ENCODE measurements at regions not wholly inside any gene's neighbourhood (a gene's known extent, or its start where the extent isn't known, plus 50 kb on each side); places are given as distances from the start of the nearest gene placed in this dataset.

DNA sequence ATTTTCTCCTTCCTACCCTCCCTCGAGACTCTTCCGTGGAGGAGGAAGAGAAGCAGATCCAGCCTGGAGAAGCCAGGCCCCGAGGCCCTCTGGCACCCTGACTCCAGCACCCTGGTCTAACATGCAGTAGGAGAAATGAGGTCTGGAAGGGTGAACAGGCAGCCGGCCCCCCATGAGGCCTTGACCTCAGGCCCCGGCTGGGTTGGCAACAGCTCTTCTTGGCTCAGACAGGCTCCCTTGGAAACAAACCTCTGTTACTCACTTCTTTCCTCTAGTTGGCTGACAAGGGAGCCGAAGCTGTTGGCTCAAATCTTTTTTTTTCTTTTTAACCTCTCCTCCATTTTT lies 73.4 kb downstream of the CPN2 start:
- H3K9me3 Mint-ChIP-seq (ENCODE audit: low read depth), result no peaks in the 10 kb centered on the region
- peaks cover 23% of the 10 kb centered on the region for H3K27me3 Mint-ChIP-seq
- H3K4me3 Mint-ChIP-seq, result no peak overlapping the region
- ATAC-seq (no peak), DNase-seq (no peak)
- CTCF ChIA-PET, result no interaction called here
- no peaks in the 10 kb centered on the region for H3K36me3 Mint-ChIP-seq
- H3K4me1 Mint-ChIP-seq, result peaks cover 4% of the 10 kb centered on the region
- H3K27ac Mint-ChIP-seq, result no peak overlapping the region

DNA sequence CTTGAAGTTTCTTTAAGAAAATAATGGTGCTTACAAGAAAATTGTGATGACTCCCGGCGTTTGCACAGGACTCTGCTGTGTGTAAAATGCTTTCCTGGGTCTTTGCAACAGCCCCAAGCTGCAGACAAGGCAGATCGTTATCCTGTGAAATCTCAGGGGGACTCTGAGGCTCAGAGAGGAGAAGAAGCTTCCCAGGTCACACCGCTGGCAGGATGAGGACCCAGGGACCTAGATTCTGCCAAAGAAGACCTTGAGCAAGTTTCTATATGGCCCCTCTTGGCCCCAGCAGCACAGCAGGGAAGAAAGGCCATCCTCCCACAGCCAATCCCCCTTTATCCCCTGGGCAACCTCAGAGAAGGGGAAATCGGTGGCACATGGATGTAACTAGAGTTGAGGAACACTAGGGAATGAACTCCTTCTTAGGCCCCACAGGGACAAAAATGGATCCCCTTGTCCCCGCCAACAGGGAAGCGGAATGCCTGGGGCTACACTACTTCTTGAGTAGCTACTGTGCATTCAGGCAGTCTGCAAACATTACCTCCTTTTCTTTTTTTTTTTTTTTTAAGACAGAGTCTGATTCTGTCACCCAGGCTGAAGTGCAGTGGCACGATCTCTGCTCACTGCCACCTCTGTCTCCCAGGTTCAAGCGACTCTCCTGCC lies 72.8 kb downstream of the CPN2 start:
- Mint-ChIP-seq H3K27me3 (peaks cover 25% of the 10 kb centered on the region), H3K36me3 (no peaks in the 10 kb centered on the region), H3K4me3 (no peak overlapping the region), H3K4me1 (peaks cover 4% of the 10 kb centered on the region), H3K27ac (no peak overlapping the region), H3K9me3 (ENCODE audit: low read depth) (no peaks in the 10 kb centered on the region)
- no peak for ATAC-seq
- no peak for DNase-seq
- CTCF ChIA-PET, result no interaction called here

DNA sequence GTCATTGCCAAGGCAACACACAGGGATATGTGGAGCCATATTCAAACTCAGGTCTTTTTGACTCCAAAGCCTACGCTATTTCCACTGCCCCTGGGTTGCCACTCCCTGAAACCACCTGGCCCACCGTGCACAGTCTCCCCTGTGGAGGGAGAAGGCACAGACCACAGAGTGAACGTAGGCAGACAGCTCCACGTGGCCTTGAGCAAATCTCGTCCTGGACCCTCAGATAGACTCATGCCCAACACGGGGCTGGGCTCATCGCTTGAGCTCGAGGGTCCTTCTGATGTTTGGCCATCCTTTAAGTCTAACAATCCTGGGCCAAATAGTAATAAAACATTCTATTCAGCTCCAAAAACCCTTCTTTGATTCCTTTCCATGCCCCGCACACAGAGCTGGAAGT lies 72.0 kb downstream of the CPN2 start:
- Mint-ChIP-seq H3K27ac (no peak overlapping the region), H3K27me3 (peaks cover 31% of the 10 kb centered on the region), H3K4me1 (peaks cover 4% of the 10 kb centered on the region), H3K9me3 (ENCODE audit: low read depth) (no peaks in the 10 kb centered on the region), H3K4me3 (no peak overlapping the region), H3K36me3 (no peaks in the 10 kb centered on the region)
- CTCF ChIA-PET, result interaction anchor here (0.9 kb wide), 1 partner anchor 134 kb away, joined by 4 read pairs; no protein-coding TSS in a partner anchor
- ATAC-seq (no peak), DNase-seq (no peak)

DNA sequence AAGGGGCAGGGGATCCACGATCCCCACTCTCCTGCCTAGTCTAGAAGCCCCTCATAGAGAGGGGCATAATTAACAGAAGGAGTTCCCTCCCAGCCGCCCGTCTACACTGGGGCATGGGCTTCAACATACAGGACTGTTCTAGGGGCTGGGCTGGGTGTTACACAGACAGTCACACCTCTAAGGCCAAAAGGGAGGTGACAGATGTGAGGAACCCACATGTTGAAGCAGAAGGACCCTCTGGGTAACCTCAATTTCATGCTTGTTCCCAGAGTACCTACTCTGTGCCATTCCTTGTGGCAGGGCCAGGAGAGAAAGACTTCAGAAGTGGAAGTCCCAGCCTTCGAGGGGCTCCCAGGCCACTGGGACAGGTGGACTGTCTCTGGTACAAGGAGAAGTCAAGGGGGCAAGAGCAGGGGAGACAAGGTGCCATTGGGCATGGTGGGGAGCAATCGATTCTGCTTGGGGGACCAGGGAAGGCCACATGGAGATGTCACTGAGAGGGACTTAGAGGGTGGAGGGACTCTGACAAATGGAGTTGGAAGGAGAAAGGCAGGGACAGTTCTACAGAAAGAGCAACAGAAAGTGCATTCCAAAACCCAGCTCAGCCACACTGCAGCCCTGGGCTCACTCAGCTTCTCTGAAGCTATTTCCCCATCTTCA lies 71.3 kb downstream of the CPN2 start:
- Mint-ChIP-seq H3K36me3 (no peaks in the 10 kb centered on the region), H3K27ac (no peak overlapping the region), H3K4me3 (no peak overlapping the region), H3K27me3 (peaks cover 36% of the 10 kb centered on the region), H3K4me1 (peaks cover 4% of the 10 kb centered on the region), H3K9me3 (ENCODE audit: low read depth) (no peaks in the 10 kb centered on the region)
- CTCF ChIA-PET, result interaction anchor here (0.9 kb wide), 1 partner anchor 135 kb away, joined by 4 read pairs; no protein-coding TSS in a partner anchor
- no peak for ATAC-seq
- DNase-seq, result no peak

DNA sequence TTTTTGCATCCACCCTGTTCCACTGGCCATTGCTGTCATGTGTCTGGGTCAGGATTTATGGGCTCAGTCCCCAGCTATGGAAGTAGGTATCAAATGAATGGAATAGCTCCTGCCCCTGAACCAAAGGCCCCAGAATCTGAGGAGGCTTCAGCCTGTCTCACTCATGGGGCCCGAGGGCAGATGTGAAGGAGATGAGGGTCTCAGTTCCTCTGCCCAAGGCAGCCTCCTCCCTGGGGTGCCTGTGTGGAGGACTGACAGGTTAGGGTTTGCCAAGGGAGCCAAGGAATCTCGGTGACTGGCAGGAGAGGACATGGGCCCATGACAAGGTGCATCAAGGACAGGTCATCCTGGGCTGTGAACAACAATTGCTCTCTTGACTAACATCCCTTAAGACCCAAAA lies 70.4 kb downstream of the CPN2 start:
- CTCF ChIA-PET, result no interaction called here
- no peak for ATAC-seq
- peaks cover 36% of the 10 kb centered on the region for H3K27me3 Mint-ChIP-seq
- no peaks in the 10 kb centered on the region for H3K4me1 Mint-ChIP-seq
- no peaks in the 10 kb centered on the region for H3K36me3 Mint-ChIP-seq
- no peaks in the 10 kb centered on the region for H3K9me3 Mint-ChIP-seq (ENCODE audit: low read depth)
- no peak for DNase-seq
- no peak overlapping the region for H3K4me3 Mint-ChIP-seq
- H3K27ac Mint-ChIP-seq, result no peak overlapping the region

DNA sequence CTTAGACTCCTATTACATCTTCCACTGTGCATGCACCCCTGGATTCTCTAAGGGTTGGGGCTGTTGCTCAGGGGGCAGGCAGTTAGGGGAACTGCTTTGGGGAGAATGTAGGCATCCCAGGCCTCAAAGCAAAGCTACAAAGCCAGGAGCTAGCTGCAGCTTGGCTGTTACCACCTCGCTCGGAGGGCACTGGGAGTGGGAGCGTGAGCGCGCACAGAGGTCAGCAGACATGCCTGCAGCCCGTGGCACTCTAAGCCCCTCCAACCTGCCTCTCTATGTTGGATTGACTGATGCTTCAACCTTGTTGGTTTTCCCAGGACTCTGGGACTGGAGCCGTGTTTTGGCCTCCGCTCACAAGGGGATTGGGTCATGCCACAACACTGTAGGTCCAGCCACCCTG lies 69.8 kb downstream of the CPN2 start:
- peaks cover 36% of the 10 kb centered on the region for H3K27me3 Mint-ChIP-seq
- ATAC-seq, result no peak
- DNase-seq, result no peak
- CTCF ChIA-PET, result no interaction called here
- no peaks in the 10 kb centered on the region for H3K36me3 Mint-ChIP-seq
- no peak overlapping the region for H3K4me3 Mint-ChIP-seq
- no peaks in the 10 kb centered on the region for H3K4me1 Mint-ChIP-seq
- H3K9me3 Mint-ChIP-seq (ENCODE audit: low read depth), result no peaks in the 10 kb centered on the region
- no peak overlapping the region for H3K27ac Mint-ChIP-seq

DNA sequence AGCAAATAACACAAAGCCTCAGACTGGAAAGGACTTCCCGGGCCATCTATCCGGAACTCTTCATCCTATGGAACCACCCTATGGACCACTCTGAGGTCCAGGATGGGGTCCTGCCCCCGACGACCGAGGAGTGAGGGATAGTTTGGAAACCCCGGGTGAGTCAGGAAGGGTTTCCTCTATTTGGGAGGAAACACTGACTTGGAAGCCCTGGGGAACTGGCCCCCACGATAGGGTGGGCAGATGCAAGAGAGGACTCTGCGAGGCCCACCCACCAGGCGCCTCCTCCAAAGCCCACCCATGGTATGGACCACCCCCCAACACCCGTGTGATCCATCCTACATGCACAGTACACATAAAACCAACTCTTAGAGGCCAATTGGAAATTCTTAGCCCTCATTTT lies 69.4 kb downstream of the CPN2 start:
- ATAC-seq (no peak), DNase-seq (no peak)
- H3K27ac Mint-ChIP-seq, result no peak overlapping the region
- H3K36me3 Mint-ChIP-seq, result no peaks in the 10 kb centered on the region
- no peaks in the 10 kb centered on the region for H3K9me3 Mint-ChIP-seq (ENCODE audit: low read depth)
- no peaks in the 10 kb centered on the region for H3K4me1 Mint-ChIP-seq
- H3K27me3 Mint-ChIP-seq, result peaks cover 36% of the 10 kb centered on the region
- CTCF ChIA-PET, result no interaction called here
- H3K4me3 Mint-ChIP-seq, result no peak overlapping the region

DNA sequence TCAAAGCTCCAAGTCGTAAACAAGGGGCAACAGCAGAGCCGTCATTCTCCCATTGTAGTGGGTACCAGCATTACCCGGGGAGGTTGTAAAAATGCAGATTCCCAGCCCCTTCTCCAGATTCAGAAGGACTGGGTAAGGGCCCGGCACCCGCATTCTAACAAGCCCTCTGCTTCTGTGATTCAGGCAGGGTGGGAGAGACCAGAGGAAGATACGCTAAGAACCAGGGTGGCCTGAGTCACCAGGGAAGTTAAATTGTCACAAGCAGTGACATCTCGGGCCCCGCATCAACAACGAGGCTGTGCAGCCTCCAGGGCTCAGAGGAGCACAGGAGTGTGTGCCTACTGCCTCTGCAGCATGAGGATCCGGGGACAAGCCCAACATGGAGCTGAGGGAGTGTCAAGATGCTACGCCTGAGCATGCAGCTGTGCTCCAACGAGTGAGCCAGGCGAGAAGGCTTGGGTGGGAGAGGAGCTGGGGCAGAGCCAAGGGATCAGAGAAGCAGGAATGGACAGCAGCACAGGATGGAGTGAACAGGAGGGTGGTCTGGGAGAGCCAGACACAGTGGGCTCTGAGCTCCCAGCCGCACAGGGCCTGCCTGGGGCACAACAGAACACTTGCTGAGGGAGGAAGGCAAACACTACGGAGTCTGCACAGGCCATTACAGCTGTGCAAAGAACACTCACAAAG lies 68.5 kb downstream of the CPN2 start:
- CTCF ChIA-PET, result interaction anchor here (1.5 kb wide), 1 partner anchor 27 kb away, joined by 3 read pairs; no protein-coding TSS in a partner anchor
- no peak overlapping the region for H3K4me3 Mint-ChIP-seq
- no peaks in the 10 kb centered on the region for H3K36me3 Mint-ChIP-seq

DNA sequence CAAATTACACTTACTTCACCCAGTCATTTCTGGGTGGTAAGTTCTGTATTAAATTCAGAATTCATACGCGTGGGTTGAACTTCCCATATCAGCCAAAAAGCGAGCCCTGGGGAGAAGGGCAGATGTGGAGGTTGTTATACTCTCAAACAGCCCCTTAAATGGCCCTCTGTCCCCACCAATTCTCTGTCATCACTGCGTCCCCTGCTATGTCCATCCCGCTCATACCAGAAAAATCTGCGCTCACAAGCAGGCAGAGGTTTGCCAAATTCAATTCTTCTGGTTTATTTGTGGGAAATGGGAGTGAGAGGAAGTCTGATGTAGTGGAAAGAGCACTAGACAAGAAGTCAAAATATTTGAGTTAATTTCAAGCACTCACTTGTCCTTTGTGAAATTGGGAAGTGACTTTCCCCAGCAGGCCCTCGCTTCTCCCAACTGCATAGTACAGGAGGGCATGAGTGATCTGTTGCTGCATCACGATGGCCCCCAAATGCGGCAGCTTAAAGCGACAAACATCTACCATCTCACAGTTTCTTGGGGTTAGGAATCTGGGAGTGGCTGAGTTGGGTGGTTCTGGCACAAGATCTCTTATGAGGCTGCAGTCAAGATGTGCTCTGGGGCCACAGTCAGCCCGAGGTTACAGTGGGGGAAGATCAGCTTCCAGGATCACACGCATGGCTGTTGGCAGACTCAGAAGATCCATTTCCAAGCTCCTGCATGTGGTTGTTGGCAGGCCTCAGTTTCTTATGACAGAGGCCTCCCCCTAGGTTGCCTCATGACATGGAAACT lies 67.7 kb downstream of the CPN2 start:
- Mint-ChIP-seq H3K27me3 (peaks cover 36% of the 10 kb centered on the region), H3K4me1 (no peaks in the 10 kb centered on the region), H3K27ac (no peak overlapping the region), H3K9me3 (ENCODE audit: low read depth) (no peaks in the 10 kb centered on the region), H3K4me3 (no peak overlapping the region), H3K36me3 (no peaks in the 10 kb centered on the region)
- CTCF ChIA-PET, result interaction anchor here (1.1 to 1.5 kb wide), 2 partner anchors 26 to 28 kb away, joined by 3 to 4 read pairs; no protein-coding TSS in a partner anchor
- no peak for DNase-seq
- ATAC-seq, result no peak

More for the DNA sequence above, 68.5 kb downstream of the CPN2 start:
- Mint-ChIP-seq H3K27ac (no peak overlapping the region), H3K4me1 (no peaks in the 10 kb centered on the region), H3K9me3 (ENCODE audit: low read depth) (no peaks in the 10 kb centered on the region), H3K27me3 (peaks cover 36% of the 10 kb centered on the region)
- ATAC-seq (no peak), DNase-seq (no peak)

DNA sequence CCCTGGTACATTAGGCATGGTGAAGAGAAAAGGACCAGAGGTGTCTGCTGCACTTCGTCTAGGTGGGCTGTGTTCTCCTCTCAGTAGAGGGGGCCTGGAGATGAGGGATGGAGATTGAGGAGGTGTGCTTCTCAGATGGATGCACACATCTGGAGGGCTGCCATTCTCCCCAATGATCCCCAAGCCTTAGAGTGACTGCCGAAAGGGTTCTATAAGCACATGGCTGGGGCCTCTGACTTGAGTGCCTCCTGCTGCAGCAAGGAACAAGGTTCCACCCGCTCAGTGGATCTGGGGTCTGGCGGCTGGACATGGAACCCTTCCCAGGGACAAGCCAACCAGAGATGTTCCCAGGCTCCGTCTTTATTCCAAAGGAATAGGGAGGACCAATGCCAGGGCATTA lies 66.8 kb downstream of the CPN2 start:
- CTCF ChIA-PET, result interaction anchor here (1.0 to 1.1 kb wide), 2 partner anchors 25 to 26 kb away, joined by 3 to 4 read pairs; no protein-coding TSS in a partner anchor
- no peak for ATAC-seq
- peaks cover 40% of the 10 kb centered on the region for H3K27me3 Mint-ChIP-seq
- no peak overlapping the region for H3K4me3 Mint-ChIP-seq
- no peak for DNase-seq
- H3K9me3 Mint-ChIP-seq (ENCODE audit: low read depth), result no peaks in the 10 kb centered on the region
- H3K4me1 Mint-ChIP-seq, result no peaks in the 10 kb centered on the region
- H3K27ac Mint-ChIP-seq, result no peak overlapping the region
- H3K36me3 Mint-ChIP-seq, result no peaks in the 10 kb centered on the region

DNA sequence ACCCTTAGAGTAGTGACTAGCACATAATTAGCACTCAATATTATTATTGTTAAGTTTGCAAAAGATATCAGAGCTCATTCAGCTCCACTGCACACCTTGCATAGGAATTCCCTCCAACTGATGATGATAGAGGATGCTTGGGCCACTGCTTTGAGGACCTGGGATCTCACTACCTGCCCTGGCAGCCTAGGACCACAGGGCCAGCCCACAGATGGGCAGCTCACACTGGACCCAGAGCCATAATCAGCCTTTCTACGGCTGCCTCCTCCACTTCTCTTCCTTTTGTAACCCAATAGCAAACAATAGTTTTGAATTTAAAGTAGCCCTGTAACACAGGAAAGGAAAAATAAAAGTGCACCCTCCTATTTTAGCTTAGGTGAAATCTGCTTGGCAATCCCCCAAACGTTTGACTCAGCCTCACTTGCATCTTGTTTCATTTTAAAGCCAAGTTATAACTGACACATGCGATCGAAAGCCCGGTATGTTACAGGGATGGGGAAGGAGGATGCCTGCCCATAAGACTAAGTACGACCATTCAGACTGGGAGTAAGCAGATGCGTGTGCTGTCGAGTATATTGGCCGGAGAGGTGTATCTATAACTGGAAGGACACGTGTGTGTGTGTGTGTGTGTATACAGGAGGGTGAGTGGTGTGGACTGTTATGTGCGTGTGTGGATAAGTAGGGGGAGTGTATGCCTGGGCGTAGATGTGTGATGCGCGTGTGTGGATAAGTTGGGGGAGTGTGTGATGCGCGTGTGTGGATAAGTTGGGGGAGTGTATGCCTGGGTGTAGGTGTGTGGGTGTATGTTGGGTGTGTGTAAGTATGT lies 65.9 kb downstream of the CPN2 start:
- CTCF ChIA-PET, result interaction anchor here (1.0 kb wide), 1 partner anchor 27 kb away, joined by 3 read pairs; no protein-coding TSS in a partner anchor
- peaks cover 3% of the 10 kb centered on the region for H3K36me3 Mint-ChIP-seq
- H3K4me3 Mint-ChIP-seq, result no peak overlapping the region
- no peaks in the 10 kb centered on the region for H3K9me3 Mint-ChIP-seq (ENCODE audit: low read depth)
- H3K27ac Mint-ChIP-seq, result no peak overlapping the region
- DNase-seq, result no peak
- ATAC-seq, result no peak
- H3K4me1 Mint-ChIP-seq, result no peaks in the 10 kb centered on the region
- peaks cover 39% of the 10 kb centered on the region for H3K27me3 Mint-ChIP-seq

DNA sequence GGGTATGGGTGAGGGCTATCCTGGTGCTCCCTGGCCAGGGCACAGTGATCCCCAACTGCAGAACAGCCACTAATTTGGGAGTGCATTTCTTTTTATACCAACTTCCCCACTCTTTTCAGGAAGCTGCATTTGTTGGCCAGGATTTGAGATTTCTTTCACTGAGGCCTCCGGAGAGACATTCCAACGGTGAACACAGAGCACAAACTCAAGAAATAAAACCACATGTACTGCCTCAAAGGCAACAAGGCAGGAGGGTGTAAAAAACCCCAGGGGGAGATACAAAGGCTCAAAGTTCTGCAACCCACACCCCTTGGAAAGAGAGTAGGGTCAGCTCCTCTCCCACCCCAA lies 65.3 kb downstream of the CPN2 start:
- no peaks in the 10 kb centered on the region for H3K9me3 Mint-ChIP-seq (ENCODE audit: low read depth)
- CTCF ChIA-PET, result interaction anchor here (1.1 kb wide), 1 partner anchor 12 kb away, joined by 4 read pairs; no protein-coding TSS in a partner anchor

More for the DNA sequence above, 65.3 kb downstream of the CPN2 start:
- H3K27me3 Mint-ChIP-seq, result peaks cover 37% of the 10 kb centered on the region
- H3K27ac Mint-ChIP-seq, result no peak overlapping the region
- ATAC-seq (no peak), DNase-seq (no peak)
- no peak overlapping the region for H3K4me3 Mint-ChIP-seq
- H3K36me3 Mint-ChIP-seq, result peaks cover 3% of the 10 kb centered on the region
- no peaks in the 10 kb centered on the region for H3K4me1 Mint-ChIP-seq
